ENCODE measurements at regions not wholly inside any gene's neighbourhood (a gene's known extent, or its start where the extent isn't known, plus 50 kb on each side); places are given as distances from the start of the nearest gene placed in this dataset.

DNA sequence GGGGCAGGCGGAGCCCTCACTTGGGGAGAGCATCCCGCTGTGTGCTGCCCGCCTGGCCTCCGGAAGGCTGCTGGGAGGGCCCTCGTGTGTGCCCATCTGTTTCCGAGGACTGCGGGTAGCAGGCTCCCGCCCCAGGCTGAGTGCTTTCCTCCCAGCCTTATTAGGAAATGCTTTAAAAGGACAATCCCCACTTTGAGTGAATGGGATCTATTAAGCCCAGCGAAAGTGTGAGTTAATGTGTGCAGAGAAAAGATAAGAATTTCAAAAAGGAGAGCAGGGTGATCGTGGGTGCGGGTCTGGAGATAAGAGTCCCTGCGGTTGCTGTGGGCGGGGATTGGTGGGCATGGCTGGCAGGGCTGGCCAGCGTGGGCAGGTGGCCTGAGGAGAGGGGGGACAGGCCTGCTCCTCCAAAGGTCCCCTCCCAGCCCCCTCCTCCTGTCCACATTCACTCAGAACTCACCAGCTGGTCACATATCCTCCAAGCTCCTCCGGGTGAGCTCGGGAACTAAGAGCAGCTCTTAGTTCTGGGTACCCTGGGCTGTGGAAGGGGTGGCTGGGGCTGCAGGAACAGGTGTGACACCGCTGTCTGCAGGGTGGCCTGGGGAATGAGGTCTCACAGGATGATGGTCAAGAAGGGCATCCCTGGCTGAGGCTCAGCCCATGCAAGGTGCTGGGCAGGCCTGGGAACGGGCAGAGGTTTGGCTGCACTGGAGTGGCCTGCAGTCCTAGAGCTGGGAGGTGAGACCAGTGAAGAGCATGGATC lies 1260.3 kb downstream of the BRD1 start:
- no peak for DNase-seq

DNA sequence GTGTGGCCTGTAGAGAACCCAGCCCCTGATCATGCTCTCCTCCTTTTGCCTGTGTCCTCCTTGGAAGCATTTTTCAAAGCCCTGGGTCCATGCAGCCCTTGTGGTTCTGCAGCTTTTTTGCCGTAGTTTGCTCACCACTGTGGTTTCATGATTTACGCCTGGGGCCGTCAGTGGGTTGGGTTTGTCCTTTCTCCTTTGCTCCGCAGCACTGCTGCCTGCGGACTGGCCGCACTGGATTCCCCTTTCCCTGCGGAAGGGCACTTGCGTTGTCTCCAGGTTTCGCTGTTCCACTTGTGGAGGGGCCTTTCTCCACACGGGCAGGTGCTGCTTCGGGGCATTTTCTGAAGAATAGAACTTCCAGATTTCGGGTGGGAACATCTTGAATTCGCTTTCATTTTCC lies 1260.9 kb downstream of the BRD1 start:
- no peak for DNase-seq

DNA sequence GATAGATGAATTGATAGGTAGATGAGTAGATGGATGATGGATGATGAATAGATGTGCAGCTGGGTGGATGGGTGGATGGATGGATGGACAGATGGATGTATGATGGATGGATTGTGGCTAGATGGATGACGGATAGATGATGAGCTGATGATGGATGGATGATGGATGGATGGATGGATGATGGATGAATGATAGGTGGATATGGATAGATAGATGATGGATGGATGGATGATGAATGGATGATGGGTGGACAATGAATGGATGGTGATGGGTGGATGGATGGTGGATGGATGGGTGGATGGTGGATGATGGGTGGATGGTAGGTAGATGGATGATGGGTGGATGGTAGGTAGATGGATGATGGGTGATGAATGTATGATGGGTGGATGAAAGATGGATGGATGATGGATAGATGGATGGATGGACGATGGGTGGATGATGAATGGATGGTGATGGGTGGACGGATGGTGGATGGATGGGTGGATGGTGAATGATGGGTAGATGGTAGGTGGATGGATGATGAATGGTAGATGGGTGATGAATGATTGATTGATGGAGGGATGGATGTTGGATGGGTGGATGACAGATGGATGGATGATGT lies 1261.7 kb downstream of the BRD1 start:
- no peak for DNase-seq

DNA sequence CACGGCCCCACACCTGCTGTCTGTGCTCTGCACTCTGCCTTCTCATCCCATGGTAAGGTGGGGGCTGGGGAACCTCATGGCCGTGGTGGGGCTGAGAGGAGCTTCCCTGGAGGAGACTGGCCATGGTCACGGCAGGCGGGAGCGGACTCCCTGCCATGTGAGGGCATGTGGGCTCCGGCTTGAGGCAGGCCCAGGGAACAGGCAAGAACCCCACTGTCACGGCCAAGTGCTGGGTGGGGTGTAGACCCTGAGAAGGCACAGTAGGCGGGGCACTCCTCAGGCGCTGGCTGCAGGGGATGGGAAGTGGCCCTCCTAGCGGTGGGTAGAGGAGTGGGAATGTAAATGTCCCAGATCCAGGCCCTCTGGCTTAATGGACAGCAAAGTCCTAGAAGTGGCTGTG lies 1262.7 kb downstream of the BRD1 start:
- no peak for DNase-seq

DNA sequence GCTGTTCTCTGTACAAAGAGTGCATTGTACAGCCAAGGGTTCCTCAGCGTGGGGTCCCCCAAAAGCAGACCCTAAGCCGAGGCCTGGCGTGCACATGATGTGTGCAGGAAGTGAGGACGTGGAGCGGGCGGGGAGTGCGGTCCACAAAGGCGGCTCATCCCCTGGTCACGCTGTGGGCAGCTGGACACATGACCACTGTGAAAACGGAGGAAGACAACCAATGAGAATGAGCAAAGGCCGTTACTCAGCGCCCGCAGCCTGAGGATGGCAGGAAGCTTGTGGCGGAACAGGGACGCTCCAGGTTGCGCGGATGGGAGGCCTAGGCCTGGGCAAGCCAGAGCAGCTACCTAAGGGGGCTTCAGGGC lies 1263.7 kb downstream of the BRD1 start:
- DNase-seq, result no peak

DNA sequence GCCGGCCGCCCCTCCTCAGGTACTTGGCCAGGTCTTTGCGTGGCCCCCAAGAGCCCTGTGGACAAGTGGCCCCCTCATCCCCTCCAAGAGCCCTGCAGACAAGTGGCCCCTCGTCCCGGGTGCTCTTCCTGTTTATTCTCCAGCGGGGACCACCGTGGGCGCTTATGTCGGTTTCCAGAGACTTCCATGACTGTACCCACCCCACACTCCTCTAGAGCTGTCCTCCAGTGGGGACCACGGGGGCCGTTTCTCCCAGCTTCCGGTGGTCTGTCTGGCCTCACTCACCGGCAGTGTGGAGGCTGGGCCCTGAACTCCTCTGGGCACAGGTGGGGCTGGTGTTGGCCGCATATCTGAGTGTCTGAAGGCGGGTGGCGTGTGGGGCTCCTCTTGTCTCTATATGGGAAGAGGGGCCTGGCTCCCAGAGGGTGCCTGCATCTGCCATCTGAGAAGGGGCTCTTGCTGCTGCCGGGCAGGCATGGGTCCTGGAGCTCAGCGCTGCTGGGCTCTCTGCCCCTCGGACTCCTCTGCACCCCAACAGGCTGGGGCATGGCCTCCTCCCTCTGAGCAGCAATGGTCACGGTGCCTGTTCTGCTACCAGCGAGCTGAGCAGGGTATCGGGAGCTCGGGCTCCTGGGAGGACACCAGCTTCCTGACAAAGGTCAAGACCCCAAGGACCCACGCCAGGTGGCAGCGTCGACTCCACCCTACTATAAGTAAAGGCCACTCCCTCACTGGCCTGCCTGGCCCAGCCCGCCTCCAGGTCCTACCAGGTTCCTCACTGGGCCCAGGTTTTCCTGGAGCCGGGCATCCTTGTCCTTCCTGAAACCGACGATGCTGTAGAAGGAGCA lies 1264.3 kb downstream of the BRD1 start:
- no peak for DNase-seq

DNA sequence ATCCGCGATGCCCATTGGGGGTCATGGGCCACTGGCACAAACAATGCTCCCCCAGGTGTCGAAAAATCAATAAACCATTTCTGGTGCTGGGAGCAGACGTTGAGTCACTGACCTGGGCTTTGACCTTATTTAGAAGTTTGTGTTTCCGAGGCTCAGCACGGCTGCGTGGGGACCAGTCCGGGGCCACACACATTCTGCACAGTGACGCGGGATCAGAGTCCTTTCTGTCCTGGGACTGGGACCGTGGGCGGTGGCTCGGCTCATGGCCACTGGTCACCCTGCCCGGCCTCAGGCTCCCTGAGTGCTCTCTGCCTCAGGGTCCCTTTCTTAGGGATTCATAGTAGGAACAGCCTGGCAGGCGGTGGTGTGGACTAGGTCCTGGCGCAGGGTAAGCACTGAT lies 1266.0 kb downstream of the BRD1 start:
- no peak for DNase-seq

DNA sequence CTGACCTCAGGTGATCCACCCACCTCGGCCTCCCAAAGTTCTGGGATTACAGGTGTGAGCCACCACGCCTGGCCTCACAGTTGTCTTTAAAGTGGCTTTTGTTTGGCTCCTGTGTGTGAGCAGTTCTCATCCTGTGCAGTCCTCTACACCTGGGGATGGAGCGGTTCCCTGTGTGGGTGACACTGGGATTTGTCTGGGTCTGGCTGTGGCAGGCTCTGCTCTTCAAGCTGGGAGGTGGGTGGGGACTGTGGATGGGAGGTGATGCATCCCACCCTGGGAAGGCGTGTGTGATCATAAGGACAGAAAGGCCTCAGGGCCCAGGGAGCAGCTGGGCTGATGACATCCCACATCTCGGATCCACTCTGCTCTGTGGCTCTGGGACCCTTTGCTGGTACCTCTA lies 1266.8 kb downstream of the BRD1 start:
- DNase-seq, result no peak

DNA sequence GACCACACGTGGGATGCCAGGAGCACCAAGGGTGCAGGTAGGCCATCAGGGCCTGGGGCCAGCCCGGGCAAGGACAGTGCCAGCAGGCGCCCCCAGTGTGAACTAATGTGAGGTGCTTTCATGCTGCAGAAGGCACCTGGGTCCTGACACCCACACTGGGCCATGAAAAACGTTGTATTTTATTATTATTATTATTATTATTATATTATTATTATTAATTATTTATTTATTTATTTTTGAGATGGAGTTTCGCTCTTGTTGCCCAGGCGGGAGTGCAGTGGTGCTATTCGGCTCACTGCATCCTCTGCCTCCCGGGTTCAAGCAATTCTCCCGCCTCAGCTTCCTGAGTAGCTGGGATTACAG lies 1267.3 kb downstream of the BRD1 start:
- no peak for DNase-seq

DNA sequence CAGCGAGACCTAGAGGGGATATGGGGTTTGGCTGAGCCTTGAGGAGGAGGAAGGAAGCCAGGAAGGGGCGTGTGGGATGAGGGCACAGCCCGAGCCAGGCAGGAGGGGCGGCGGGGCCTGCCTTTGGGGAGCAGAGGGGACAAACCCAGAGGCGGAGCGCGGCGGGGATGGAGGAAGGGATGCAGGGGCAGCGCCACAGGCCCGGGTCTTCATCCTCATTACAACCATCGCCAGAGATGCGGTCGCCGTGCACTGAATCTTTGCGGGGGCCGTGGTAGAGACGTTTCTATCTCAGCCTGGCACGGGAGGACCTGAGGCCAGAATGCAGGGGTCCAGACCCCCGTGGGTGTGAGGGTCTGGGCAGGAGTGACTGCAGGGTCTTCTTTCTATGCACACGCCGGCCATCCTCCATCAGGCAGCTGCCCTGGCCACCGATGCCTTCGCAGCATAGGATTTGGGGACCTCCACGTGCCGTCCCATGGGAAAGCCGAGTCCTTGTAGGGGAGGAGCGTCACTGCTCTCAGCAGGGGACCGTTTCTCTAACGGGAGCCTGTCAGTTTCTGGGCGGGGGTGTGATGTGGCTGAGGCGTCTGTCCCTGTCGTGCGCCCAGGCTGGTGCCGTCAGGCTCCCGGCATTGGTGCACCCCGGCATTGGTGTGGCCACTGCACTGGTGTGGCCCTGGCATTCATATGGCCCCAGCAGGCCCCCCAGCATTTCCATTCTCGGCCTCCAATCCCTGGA lies 1267.9 kb downstream of the BRD1 start:
- no peak for DNase-seq

DNA sequence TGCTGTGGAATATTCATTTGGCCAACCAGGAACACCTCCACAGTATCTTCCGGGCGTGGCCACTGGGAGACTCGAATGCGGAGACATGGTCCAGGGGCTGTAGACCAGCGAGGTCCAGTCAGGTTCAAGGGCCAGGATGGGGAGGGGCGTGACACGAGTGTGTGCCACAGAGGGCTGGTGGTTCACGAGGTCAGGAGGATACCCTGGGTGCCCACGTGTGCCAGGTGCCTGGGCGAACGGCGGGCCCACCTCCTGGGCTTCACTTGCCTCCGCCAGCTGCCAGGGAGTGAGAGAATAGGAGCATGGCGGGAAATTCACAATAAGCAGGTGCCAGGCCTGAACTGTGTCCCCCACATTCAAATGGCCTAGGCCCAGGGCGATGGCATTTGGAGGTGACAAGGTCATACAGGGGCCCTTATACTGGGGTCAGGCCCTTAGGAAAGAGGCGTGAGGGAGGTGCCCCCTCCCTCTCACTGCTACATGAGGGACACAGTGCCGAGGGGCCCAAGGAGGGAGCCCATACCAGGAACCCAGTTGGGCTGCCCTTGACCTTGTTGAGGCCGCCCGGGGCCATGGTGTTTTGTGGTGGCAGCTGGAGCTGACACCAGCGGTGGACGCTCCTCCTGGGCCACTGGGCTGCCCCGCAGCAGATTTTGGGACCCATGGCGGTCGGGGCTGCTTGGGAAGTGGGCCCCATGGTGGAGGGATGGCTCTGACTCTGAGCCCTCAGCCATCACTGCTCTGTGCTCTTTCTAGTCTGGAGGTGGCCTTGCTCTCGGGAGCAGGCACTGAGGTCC lies 1268.9 kb downstream of the BRD1 start:
- DNase-seq, result no peak

DNA sequence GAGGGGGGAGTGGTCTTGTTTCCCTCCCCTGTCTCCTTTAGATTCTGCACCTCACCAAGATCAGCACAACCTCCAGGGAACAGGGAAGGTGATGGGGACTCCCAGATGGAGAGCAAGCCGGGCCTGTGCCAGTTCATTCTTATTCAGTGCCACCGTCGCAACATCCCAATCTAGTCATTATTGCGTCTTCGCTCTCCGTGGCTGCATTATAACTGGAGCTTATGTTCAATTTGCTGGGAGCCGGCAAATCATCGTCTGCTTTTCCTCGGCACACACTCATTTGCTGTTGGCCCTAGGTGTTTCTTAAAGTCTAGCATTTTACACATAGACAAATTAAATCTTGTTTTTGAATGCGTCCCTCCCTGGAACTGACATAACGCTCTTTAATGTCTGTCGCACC lies 1269.7 kb downstream of the BRD1 start:
- DNase-seq, result no peak

DNA sequence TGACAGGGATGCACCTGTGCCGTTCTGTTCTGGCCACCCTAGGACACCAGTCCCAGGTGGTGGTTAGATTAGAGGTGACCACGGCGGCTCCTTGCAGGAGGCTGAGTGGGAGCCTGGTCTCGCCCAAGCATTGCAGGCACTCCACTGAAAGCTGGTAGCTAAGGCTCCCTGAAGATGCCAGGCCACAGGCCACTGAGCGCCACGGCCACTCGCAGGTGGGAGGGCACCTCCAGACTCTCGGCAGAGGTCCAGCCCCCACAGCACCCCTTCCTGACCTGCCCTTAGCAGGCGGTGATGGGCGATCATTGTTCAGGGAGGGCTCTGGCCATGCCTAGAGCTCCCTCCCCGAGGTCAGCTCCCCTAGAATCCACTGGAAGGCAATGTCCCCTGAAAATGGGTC lies 1270.2 kb downstream of the BRD1 start:
- no peak for DNase-seq

DNA sequence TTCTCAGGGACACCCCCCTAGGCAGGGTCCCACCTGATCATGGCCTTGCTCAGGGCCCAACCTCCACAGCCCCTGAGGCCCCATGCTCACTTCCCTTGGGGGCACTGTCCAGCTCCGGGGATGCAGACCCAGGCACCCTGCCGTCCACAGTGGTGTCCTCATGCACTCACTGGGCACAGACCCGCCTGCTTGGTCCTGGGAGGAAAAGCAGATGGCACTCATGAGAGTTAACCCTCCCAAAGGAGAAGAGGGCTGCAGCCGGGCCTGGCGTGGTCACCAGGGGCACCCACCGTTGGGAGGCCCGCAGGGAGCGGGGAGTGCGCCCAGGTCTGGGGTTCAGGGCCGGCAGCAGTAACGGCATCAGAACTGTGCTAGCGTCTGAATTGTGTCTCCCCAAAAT lies 1270.9 kb downstream of the BRD1 start:
- DNase-seq, result no peak

DNA sequence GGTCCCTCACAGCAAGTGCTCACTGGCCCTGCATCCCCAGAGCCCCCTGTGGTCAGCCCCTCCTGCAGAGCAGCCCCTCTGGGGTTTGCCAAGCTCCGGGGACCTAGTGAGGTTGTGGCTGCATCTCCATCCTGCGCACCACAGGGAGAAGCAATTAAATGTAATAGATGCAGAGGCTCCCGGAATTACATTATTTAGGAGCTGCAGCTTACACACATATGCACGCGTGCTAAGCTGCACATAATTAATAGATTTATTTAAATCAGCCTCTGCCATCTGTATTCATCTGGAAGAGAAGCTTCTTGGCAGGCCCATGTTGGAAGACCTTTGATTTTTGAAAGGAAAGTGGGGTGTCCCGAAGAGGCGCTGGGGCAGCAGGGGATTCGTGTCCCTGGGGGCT lies 1271.5 kb downstream of the BRD1 start:
- no peak for DNase-seq

DNA sequence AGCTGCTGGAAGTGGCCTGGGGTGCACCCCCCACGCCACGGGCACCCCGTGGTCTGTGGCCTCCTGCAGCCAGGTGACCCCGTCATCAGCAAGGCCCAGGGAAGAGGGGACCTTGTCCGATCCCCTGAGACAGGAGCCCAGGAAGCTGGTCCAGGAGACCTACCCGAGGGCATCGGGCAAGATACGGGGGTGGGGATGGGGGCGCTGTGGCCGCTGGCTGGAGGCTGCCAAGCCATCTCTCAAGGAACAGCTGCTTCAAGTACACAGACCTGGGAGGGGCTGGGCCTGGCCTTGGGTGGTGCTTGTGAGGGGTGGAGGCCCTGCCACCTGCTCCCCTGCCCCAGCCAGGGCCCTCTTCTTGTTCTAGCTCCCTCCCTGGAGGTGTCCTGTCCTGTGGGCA lies 1272.1 kb downstream of the BRD1 start:
- DNase-seq, result no peak

DNA sequence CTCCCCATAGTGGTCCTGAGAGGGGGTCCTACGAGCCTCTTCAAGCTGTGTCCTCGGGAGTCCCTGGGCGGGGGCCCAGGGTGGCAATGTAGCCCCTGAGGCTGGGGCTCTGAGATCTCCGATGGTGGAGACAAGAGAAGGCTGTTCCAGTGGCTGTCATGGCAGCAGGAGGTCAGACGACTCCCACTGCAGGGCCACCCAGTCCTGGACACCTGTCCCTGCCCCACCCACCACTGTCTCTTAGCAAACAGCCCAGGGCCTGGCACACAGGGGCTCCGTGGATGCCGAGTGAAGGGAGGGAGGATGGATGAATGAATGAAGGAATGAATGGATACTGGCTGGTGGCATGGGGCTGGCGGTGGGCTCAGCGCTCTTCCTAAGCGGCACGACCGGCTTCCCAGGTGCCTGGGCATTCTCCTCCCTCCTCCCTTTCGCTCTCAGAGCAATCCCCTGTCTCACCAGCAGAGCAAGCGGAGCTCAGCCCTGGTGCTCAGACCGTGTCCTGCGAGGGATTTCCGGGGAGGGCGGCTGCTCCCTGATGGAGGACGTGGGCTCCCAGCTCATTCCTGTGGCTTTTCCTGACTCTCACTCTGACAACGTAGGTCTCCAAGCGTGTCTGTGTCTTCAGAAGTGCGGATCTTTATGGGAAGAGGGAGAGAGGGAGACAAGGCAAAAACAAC lies 1272.6 kb downstream of the BRD1 start:
- DNase-seq, result peak; percentile 66

DNA sequence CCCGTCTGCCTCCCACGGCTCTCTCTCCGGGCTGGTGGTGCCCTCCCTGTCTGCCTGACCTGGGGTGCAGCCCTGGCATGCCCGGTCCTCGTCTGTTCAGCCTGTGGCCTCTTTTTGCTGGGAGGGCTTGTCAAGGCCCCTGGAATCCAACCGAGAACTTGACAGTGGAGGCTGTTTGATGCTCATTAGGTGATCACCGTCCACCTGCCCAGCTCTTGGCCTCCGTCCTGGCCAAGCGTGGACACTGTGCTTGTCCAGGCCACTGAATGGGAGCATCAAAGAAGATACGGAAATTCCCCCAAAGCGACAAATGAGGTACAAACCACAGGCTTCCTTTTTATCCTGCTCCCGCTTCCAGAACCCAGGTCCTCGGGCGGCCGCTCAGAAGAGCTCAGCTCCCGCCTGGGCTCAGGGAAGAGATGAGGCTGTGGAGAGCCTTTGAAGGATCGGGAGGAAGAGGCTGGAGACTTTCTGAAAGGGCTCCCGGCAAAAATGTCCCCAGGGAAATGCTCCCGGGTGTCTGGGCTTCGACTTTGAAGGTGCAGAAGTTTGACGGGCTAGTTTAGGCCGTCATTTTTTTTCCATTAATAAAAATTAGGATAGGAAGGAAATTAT lies 1273.9 kb downstream of the BRD1 start:
- DNase-seq, result no peak

DNA sequence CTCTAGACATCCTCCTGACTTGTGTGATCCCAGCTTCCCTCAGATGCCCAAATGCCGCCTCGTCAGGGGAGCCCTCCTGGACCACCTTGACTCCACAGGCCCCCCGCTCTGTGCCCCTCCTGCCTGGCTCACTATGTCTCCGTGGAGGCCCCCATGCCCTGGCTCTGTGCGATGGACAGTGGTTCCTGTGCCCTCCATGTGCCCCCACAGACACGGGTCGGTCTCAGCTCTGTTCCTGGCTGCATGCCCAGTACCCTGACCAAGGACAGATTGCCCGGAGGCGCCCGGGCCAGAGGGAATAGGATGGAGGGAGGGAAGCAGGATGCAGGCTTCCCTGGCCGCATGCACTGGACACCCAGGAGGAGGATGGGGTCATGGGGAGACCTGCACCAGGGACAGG lies 1274.6 kb downstream of the BRD1 start:
- no peak for DNase-seq

DNA sequence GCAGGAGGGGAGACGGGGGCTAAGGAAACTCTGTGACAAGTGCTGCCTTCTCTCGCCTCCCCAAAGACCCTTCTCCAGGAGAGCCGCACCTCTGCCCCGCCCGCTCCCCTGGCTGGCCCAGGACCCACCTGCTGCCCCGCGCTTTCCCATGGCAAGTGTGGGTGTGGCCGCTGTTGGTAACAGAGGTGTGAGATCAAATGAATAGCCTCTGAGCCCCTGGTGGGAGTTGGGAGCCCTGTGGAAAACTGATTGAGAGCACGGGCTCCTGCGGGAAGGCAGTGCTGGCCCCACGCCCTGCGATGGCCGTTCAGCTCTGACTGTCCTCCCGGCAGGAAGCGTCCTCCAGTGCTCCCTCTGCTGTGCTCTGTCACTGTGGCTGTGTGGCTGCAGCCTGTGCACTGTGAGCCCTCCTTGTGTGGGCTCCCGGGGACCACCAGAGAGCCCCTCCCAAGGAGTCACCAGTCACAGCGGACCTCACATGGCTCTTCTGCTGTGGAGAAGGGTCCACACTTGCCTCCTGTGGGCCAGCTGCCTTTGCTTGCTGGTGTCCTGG lies 1275.9 kb downstream of the BRD1 start:
- DNase-seq, result no peak

DNA sequence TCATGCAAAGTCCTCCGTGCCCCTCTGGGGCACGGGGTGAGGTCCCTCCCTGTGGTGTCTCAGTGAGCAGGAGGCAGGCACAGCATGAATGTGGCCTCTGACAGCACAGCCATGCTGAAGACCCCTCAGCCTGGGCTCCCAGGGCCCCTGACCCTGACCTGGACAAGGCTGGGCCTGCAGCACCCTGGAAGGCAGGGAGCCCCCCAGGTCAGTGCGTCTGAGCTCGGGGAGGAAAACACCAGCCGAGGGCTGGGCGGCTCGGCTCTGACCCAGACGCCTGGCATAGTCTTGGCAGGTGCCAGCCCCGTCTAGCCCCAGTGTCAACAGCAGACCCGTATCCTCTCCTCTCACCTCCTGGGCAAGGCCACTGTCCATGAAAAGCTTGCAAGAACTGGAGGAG lies 1276.6 kb downstream of the BRD1 start:
- no peak for DNase-seq
